ENCODE measurements at regions not wholly inside any gene's neighbourhood (a gene's known extent, or its start where the extent isn't known, plus 50 kb on each side); places are given as distances from the start of the nearest gene placed in this dataset.

DNA sequence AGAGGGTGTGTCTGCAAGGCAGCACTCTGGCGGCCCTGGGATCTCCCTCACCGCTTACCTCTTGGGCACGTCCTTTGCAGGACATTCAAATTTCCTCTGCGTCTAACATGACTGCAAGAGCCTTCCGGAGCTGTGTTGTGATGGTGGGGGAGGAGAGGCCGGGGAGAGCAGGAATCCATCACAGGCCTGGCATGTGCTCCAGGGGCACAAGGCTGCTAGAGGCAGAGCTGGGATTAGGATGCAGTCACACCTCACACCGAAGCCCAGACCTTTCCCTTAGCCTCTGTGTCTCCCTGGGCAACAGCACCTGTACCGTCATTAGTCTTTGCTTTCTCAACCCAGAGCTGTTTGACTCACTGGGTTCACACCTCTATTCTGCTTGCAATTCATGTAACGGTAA is 111.3 kb downstream of the CMPK2 start:
- DNase-seq (ENCODE audit: low read depth), result no peak
- TF ChIP-seq, protein P1, sequence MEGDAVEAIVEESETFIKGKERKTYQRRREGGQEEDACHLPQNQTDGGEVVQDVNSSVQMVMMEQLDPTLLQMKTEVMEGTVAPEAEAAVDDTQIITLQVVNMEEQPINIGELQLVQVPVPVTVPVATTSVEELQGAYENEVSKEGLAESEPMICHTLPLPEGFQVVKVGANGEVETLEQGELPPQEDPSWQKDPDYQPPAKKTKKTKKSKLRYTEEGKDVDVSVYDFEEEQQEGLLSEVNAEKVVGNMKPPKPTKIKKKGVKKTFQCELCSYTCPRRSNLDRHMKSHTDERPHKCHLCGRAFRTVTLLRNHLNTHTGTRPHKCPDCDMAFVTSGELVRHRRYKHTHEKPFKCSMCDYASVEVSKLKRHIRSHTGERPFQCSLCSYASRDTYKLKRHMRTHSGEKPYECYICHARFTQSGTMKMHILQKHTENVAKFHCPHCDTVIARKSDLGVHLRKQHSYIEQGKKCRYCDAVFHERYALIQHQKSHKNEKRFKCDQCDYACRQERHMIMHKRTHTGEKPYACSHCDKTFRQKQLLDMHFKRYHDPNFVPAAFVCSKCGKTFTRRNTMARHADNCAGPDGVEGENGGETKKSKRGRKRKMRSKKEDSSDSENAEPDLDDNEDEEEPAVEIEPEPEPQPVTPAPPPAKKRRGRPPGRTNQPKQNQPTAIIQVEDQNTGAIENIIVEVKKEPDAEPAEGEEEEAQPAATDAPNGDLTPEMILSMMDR (IDR thresholded peaks at IDR 0.05; ENCODE audit: control insufficient read depth, extremely low read depth, insufficient read depth), result no peak
- H3K4me3 ChIP-seq (ENCODE audit: low read depth, low read length), result no peak overlapping the region

- TF ChIP-seq, protein P1 (IDR thresholded peaks at IDR 0.05; ENCODE audit: control insufficient read depth, extremely low read depth, insufficient read depth), result no peak
- H3K4me3 ChIP-seq (ENCODE audit: low read depth, low read length), result no peak overlapping the region
- DNase-seq (ENCODE audit: low read depth), result no peak
These were observed 110.3 kb downstream of the CMPK2 start for GRCh38 chr2:6755456-6755855.

DNA sequence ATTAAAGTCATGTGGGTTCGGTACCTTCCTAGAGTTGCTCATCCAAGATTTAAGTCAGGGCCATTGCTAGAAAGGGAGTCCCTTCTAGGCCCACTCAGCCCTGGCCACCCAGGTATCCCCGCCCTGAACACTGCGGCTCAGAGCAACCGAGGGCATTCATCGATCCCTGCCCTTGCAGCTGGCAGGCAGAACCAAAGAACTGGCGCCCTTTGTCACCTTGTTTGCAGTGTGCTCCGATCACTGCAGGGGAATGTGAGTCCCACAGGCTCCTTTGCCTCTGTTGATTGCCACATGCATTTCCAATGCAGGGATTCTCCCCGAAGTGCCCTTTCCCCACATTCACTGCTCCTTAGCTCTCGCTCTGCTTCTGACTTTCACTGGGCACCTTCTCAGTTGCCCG is 108.5 kb downstream of the CMPK2 start:
- TF ChIP-seq, protein P1 (IDR thresholded peaks at IDR 0.05; ENCODE audit: control insufficient read depth, extremely low read depth, insufficient read depth), result no peak
- no peak overlapping the region for H3K4me3 ChIP-seq (ENCODE audit: low read depth, low read length)
- no peak for DNase-seq (ENCODE audit: low read depth)

GRCh38 chr2:6759689-6760088 is 106.0 kb downstream of the CMPK2 start:
- no peak for DNase-seq (ENCODE audit: low read depth)
- TF ChIP-seq, protein P1 (IDR thresholded peaks at IDR 0.05; ENCODE audit: control insufficient read depth, extremely low read depth, insufficient read depth), result no peak
- no peak overlapping the region for H3K4me3 ChIP-seq (ENCODE audit: low read depth, low read length)

DNA sequence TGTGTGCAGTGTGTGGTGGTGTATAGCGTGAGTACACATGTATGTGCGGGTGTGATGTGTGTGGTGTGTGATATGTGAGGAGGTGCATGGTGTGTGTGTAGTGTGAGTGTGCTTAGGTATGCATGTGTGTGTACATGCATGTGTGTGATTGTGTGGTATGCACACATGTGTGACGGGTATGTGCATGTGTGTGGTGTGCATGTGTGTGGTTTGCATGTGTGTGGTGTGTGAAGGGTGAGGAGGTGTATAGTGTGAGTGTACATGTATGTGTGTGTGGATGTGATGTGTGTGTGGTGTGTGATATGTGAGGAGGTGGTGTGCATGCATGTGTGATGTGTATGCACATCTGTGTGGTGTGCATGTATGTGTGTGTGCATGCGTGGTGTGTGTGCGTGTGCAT is 105.6 kb downstream of the CMPK2 start:
- TF ChIP-seq, protein P1 (IDR thresholded peaks at IDR 0.05; ENCODE audit: control insufficient read depth, extremely low read depth, insufficient read depth), result no peak
- H3K4me3 ChIP-seq (ENCODE audit: low read depth, low read length), result no peak overlapping the region
- DNase-seq (ENCODE audit: low read depth), result no peak

DNA sequence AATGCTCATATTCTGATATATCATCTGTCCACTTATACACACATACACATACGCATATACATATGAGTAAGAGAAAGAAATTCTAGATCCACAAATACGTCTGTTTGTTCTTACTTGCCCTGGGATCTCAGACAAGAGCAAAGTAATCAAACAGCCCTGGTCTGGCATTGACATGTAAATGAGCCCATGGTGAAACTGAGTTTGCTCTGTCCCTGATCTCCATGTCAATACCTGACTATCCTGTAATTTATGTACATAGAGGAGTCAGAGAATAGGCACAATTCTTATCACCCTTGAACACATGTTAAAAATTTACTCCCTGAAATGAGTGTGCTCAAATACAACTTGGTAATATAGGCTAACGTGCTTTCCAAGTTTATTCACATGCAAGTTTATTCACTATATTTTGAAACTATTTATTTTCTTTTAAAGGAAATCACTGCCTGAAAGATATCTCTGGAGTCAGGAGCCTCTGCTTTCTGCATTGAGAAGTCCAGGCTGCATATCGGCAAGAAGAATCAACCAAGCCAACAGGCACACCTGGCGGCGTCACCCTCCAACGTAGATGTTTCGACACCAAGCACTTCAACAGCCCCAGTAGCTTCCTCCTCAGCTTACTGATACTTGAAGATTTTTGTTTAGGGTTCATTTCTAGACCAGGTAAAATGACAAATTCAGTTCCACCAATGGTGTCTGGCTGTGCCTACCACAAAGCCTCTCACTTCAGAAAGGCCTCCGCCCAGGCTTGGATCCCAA is 100.6 kb downstream of the CMPK2 start:
- DNase-seq (ENCODE audit: low read depth), result no peak
- no peak overlapping the region for H3K4me3 ChIP-seq (ENCODE audit: low read depth, low read length)
- TF ChIP-seq, protein P1 (IDR thresholded peaks at IDR 0.05; ENCODE audit: control insufficient read depth, extremely low read depth, insufficient read depth), result no peak

GRCh38 chr2:6769346-6769745 is 96.4 kb downstream of the CMPK2 start:
- H3K4me3 ChIP-seq (ENCODE audit: low read depth, low read length), result no peak overlapping the region
- TF ChIP-seq, protein P1 (IDR thresholded peaks at IDR 0.05; ENCODE audit: control insufficient read depth, extremely low read depth, insufficient read depth), result no peak
- no peak for DNase-seq (ENCODE audit: low read depth)
